ACC112 (cell line): ENCODE measurements at regions not wholly inside any gene's neighbourhood (a gene's known extent, or its start where the extent isn't known, plus 50 kb on each side); places are given as distances from the start of the nearest gene placed in this dataset.
"Not testable (repeated sequence)": the region's sequence is repeated elsewhere in the genome, so short reads cannot be mapped to it uniquely, and the experiment has no call there.

ENCODE experiments used
- H2AFZ ChIP-seq: fragments of 200-600 bp; sonication (generic); one replicate; pipeline ENCODE4 v1.6.0; 2017; ENCODE audit warnings: antibody characterized with exemption, low read length; ENCODE audit not compliant: unreplicated experiment
- H3K27ac ChIP-seq: fragments of 200-600 bp; sonication (generic); 2 replicates; pipeline ENCODE4 v1.5.1; 2014; ENCODE audit warnings: low read depth, mild to moderate bottlenecking, antibody characterized with exemption, low read length, moderate library complexity
- H3K27me3 ChIP-seq: fragments of 200-600 bp; sonication (generic); 2 replicates; pipeline ENCODE4 v1.6.1; 2014; ENCODE audit warnings: mild to moderate bottlenecking, antibody characterized with exemption, low read length, moderate library complexity, mixed read lengths; ENCODE audit not compliant: insufficient read depth
- H3K36me3 ChIP-seq: fragments of 200-600 bp; sonication (generic); 2 replicates; pipeline ENCODE4 v1.6.1; 2016; ENCODE audit warnings: mild to moderate bottlenecking, antibody characterized with exemption, low read length, moderate library complexity, mixed read lengths; ENCODE audit not compliant: insufficient read depth
- H3K4me1 ChIP-seq: fragments of 200-600 bp; sonication (generic); one replicate; pipeline ENCODE4 v1.6.1; 2016; ENCODE audit warnings: low read length, mixed read lengths; ENCODE audit not compliant: insufficient read depth, unreplicated experiment, control insufficient read depth
- H3K4me3 ChIP-seq: fragments of 200-600 bp; sonication (generic); 2 replicates; pipeline ENCODE4 v1.5.1; 2014; ENCODE audit warnings: mild to moderate bottlenecking, low read depth, low read length
- H3K79me2 ChIP-seq: fragments of 200-600 bp; sonication (generic); one replicate; pipeline ENCODE4 v1.6.0; 2016; ENCODE audit warnings: low read length; ENCODE audit not compliant: control insufficient read depth, unreplicated experiment, insufficient read depth

GRCh38 chr6:91052473-91053450 lies 465.9 kb upstream of the MAP3K7 start:
- H3K79me2 ChIP-seq, H2AFZ ChIP-seq, H3K27ac ChIP-seq, H3K4me3 ChIP-seq, H3K4me1 ChIP-seq, H3K27me3 ChIP-seq, H3K36me3 ChIP-seq: not testable (repeated sequence)

- Histone ChIP-seq H3K79me2 (no peaks in the 10 kb centered on the region), H3K4me3 (no peak overlapping the region), H3K36me3 (no peaks in the 10 kb centered on the region), H2AFZ (no peak overlapping the region), H3K27me3 (no peaks in the 10 kb centered on the region), H3K27ac (no peak overlapping the region), H3K4me1 (no peaks in the 10 kb centered on the region)
Measured at GRCh38 chr6:91045161-91045560, 458.3 kb upstream of the MAP3K7 start.

GRCh38 chr6:91043751-91044150 lies 456.9 kb upstream of the MAP3K7 start:
- no peaks in the 10 kb centered on the region for H3K79me2 ChIP-seq
- no peaks in the 10 kb centered on the region for H3K4me1 ChIP-seq
- H3K27ac ChIP-seq: no peak overlapping the region
- no peak overlapping the region for H3K4me3 ChIP-seq
- no peak overlapping the region for H2AFZ ChIP-seq
- no peaks in the 10 kb centered on the region for H3K36me3 ChIP-seq
- H3K27me3 ChIP-seq: no peaks in the 10 kb centered on the region

GRCh38 chr6:91042656-91043055 lies 455.8 kb upstream of the MAP3K7 start:
- Histone ChIP-seq H3K27ac (no peak overlapping the region), H3K27me3 (no peaks in the 10 kb centered on the region), H3K4me3 (no peak overlapping the region), H3K79me2 (no peaks in the 10 kb centered on the region), H3K4me1 (no peaks in the 10 kb centered on the region), H3K36me3 (no peaks in the 10 kb centered on the region), H2AFZ (no peak overlapping the region)

- Histone ChIP-seq H2AFZ (no peak overlapping the region), H3K27me3 (no peaks in the 10 kb centered on the region), H3K4me1 (no peaks in the 10 kb centered on the region), H3K36me3 (no peaks in the 10 kb centered on the region), H3K27ac (no peak overlapping the region), H3K4me3 (no peak overlapping the region), H3K79me2 (no peaks in the 10 kb centered on the region)
Measured at GRCh38 chr6:91033964-91034363, 447.1 kb upstream of the MAP3K7 start.

- no peak overlapping the region for H2AFZ ChIP-seq
- no peaks in the 10 kb centered on the region for H3K79me2 ChIP-seq
- H3K27ac ChIP-seq: no peak overlapping the region
- H3K4me1 ChIP-seq: no peaks in the 10 kb centered on the region
- no peaks in the 10 kb centered on the region for H3K36me3 ChIP-seq
- H3K27me3 ChIP-seq: no peaks in the 10 kb centered on the region
- H3K4me3 ChIP-seq: no peak overlapping the region
Measured at GRCh38 chr6:91031581-91031980, 444.7 kb upstream of the MAP3K7 start.

GRCh38 chr6:91029211-91029610 lies 442.3 kb upstream of the MAP3K7 start:
- no peak overlapping the region for H2AFZ ChIP-seq

GRCh38 chr6:91023529-91023928 lies 436.7 kb upstream of the MAP3K7 start:
- Histone ChIP-seq H3K4me1 (no peaks in the 10 kb centered on the region), H3K27me3 (no peaks in the 10 kb centered on the region), H3K27ac (no peak overlapping the region), H3K4me3 (no peak overlapping the region), H3K79me2 (no peaks in the 10 kb centered on the region), H3K36me3 (no peaks in the 10 kb centered on the region), H2AFZ (no peak overlapping the region)

More at GRCh38 chr6:91029211-91029610, 442.3 kb upstream of the MAP3K7 start:
- Histone ChIP-seq H3K36me3 (no peaks in the 10 kb centered on the region), H3K27me3 (no peaks in the 10 kb centered on the region), H3K4me1 (no peaks in the 10 kb centered on the region), H3K4me3 (no peak overlapping the region), H3K27ac (no peak overlapping the region), H3K79me2 (no peaks in the 10 kb centered on the region)

GRCh38 chr6:91020744-91021143 lies 433.9 kb upstream of the MAP3K7 start:
- no peaks in the 10 kb centered on the region for H3K79me2 ChIP-seq
- H2AFZ ChIP-seq: no peak overlapping the region
- no peak overlapping the region for H3K27ac ChIP-seq
- no peak overlapping the region for H3K4me3 ChIP-seq
- no peaks in the 10 kb centered on the region for H3K36me3 ChIP-seq
- no peaks in the 10 kb centered on the region for H3K27me3 ChIP-seq
- H3K4me1 ChIP-seq: no peaks in the 10 kb centered on the region

- Histone ChIP-seq H3K27me3 (no peaks in the 10 kb centered on the region), H3K27ac (no peak overlapping the region), H3K79me2 (no peaks in the 10 kb centered on the region), H2AFZ (no peak overlapping the region), H3K36me3 (no peaks in the 10 kb centered on the region), H3K4me3 (no peak overlapping the region), H3K4me1 (no peaks in the 10 kb centered on the region)
Measured at GRCh38 chr6:91018586-91018985, 431.7 kb upstream of the MAP3K7 start.

GRCh38 chr6:91013511-91013910 lies 426.6 kb upstream of the MAP3K7 start:
- Histone ChIP-seq H2AFZ (no peak overlapping the region), H3K27ac (no peak overlapping the region), H3K27me3 (no peaks in the 10 kb centered on the region), H3K4me1 (no peaks in the 10 kb centered on the region), H3K36me3 (no peaks in the 10 kb centered on the region), H3K79me2 (no peaks in the 10 kb centered on the region), H3K4me3 (no peak overlapping the region)
